ENCODE measurements at regions not wholly inside any gene's neighbourhood (a gene's known extent, or its start where the extent isn't known, plus 50 kb on each side); places are given as distances from the start of the nearest gene placed in this dataset.

GRCh38 chr5:176711883-176712282, 64.6 kb downstream of the TSPAN17 start:
- H3K9me3 ChIP-seq (ENCODE audit: control insufficient read depth, low read depth, low read length), result no peaks in the 10 kb centered on the region
- no peaks in the 10 kb centered on the region for H3K4me1 ChIP-seq (ENCODE audit: control insufficient read depth, extremely low read depth, insufficient read depth, low read length)
- H3K27ac ChIP-seq (ENCODE audit: control insufficient read depth, insufficient read depth, low read length), result no peak overlapping the region
- DNase-seq (ENCODE audit: low read depth, low spot score) (no peak), FAIRE-seq (no peak)
- H3K4me2 ChIP-seq (ENCODE audit: control insufficient read depth, extremely low read depth, insufficient read depth, low read depth, low read length), result no peak overlapping the region
- no peaks in the 10 kb centered on the region for H4K20me1 ChIP-seq (ENCODE audit: control insufficient read depth, extremely low read depth, insufficient read depth, low read length)
- no peak overlapping the region for H3K4me3 ChIP-seq (ENCODE audit: control insufficient read depth in 2 of 3, extremely low read depth in 1 of 3, insufficient read depth in 2 of 3, low read depth in 1 of 3, low read length in 3 of 3)
- H3K79me2 ChIP-seq (ENCODE audit: control insufficient read depth, insufficient read depth, low read length), result no peaks in the 10 kb centered on the region
- dilution Hi-C loops (cut with MboI; ENCODE audit: extremely low pct_ligation_motif_present, low sequenced_read_pairs), result no loop called here
- peaks cover 10% of the 10 kb centered on the region for H3K27me3 ChIP-seq (ENCODE audit: control insufficient read depth, extremely low read depth, insufficient read depth, low read length)
- no peaks in the 10 kb centered on the region for H3K9me1 ChIP-seq (ENCODE audit: control insufficient read depth, extremely low read depth, insufficient read depth, low read length)
- no peak overlapping the region for H3K9ac ChIP-seq (ENCODE audit: control insufficient read depth, extremely low read depth, insufficient read depth, low read length)
- no peaks in the 10 kb centered on the region for H3K36me3 ChIP-seq (ENCODE audit: control insufficient read depth in 2 of 2, extremely low read depth in 1 of 2, insufficient read depth in 2 of 2, low read length in 2 of 2)
- H2AFZ ChIP-seq (ENCODE audit: control insufficient read depth, low read length), result no peak overlapping the region
- no peak for TF ChIP-seq EZH2 (IDR thresholded peaks at IDR 0.05; ENCODE audit: low read length)
- no peak for TF ChIP-seq CTCF (optimal IDR thresholded peaks at IDR 0.05 in 1 of 3, IDR thresholded peaks at IDR 0.05 in 1 of 3, conservative IDR thresholded peaks at IDR 0.05 in 1 of 3; ENCODE audit: extremely low read depth in 1 of 3, insufficient read depth in 2 of 3, low read length in 3 of 3)

GRCh38 chr5:176712546-176713304, 65.4 kb downstream of the TSPAN17 start:
- Histone ChIP-seq H3K27ac (ENCODE audit: control insufficient read depth, insufficient read depth, low read length) (no peak overlapping the region), H3K9me1 (ENCODE audit: control insufficient read depth, extremely low read depth, insufficient read depth, low read length) (no peaks in the 10 kb centered on the region), H3K36me3 (ENCODE audit: control insufficient read depth in 2 of 2, extremely low read depth in 1 of 2, insufficient read depth in 2 of 2, low read length in 2 of 2) (no peaks in the 10 kb centered on the region), H3K4me1 (ENCODE audit: control insufficient read depth, extremely low read depth, insufficient read depth, low read length) (no peaks in the 10 kb centered on the region), H4K20me1 (ENCODE audit: control insufficient read depth, extremely low read depth, insufficient read depth, low read length) (no peaks in the 10 kb centered on the region), H3K4me3 (ENCODE audit: control insufficient read depth in 2 of 3, extremely low read depth in 1 of 3, insufficient read depth in 2 of 3, low read depth in 1 of 3, low read length in 3 of 3) (no peak overlapping the region), H3K9ac (ENCODE audit: control insufficient read depth, extremely low read depth, insufficient read depth, low read length) (no peak overlapping the region), H3K9me3 (ENCODE audit: control insufficient read depth, low read depth, low read length) (no peaks in the 10 kb centered on the region), H3K4me2 (ENCODE audit: control insufficient read depth, extremely low read depth, insufficient read depth, low read depth, low read length) (no peak overlapping the region), H2AFZ (ENCODE audit: control insufficient read depth, low read length) (no peak overlapping the region), H3K79me2 (ENCODE audit: control insufficient read depth, insufficient read depth, low read length) (no peaks in the 10 kb centered on the region), H3K27me3 (ENCODE audit: control insufficient read depth, extremely low read depth, insufficient read depth, low read length) (peaks cover 11% of the 10 kb centered on the region)
- dilution Hi-C loops (cut with MboI; ENCODE audit: extremely low pct_ligation_motif_present, low sequenced_read_pairs), result no loop called here
- DNase-seq (ENCODE audit: low read depth, low spot score) (no peak), FAIRE-seq (no peak)
- no peak for TF ChIP-seq CTCF (optimal IDR thresholded peaks at IDR 0.05 in 1 of 3, IDR thresholded peaks at IDR 0.05 in 1 of 3, conservative IDR thresholded peaks at IDR 0.05 in 1 of 3; ENCODE audit: extremely low read depth in 1 of 3, insufficient read depth in 2 of 3, low read length in 3 of 3)
- TF ChIP-seq EZH2 (IDR thresholded peaks at IDR 0.05; ENCODE audit: low read length), result no peak

Measured in keratinocyte (primary cell).